CD8-positive, alpha-beta memory T cell (primary cell): ENCODE measurements at regions not wholly inside any gene's neighbourhood (a gene's known extent, or its start where the extent isn't known, plus 50 kb on each side); places are given as distances from the start of the nearest gene placed in this dataset.

Experiments
- CTCF ChIA-PET: fragments of 350-600 bp; sonication (Branson Sonifier 250); formaldehyde crosslinking; loops from one replicate; lab custom pipeline; 2021; ENCODE audit warnings: antibody characterized with exemption; lab: Charles Lee
- POLR2A ChIA-PET: fragments of 350-600 bp; sonication (Branson Sonifier 250); formaldehyde crosslinking; loops from one replicate; lab custom pipeline; 2021; ENCODE audit warnings: antibody characterized with exemption; lab: Charles Lee
- DNase-seq, 5 donors: peaks; one replicate each; pipeline versions ENCODE4 v3.0.0 to v3.0.0-alpha.2; 2020 to 2022; ENCODE audit warnings: mixed read lengths in 1 of 5
- H3K27ac ChIP-seq: one replicate; pipeline ENCODE4 v1.7.0; 2013; ENCODE audit warnings: low read depth, mild to moderate bottlenecking, low read length, moderate library complexity
- H3K27me3 ChIP-seq: 2 replicates; pipeline ENCODE4 v1.7.0; 2013; ENCODE audit warnings: low read length, mild to moderate bottlenecking; ENCODE audit not compliant: insufficient read depth, poor library complexity, severe bottlenecking
- H3K36me3 ChIP-seq: 2 replicates; pipeline ENCODE4 v1.7.0; 2013; ENCODE audit warnings: mild to moderate bottlenecking, low read length, moderate library complexity; ENCODE audit not compliant: insufficient read depth
- H3K4me1 ChIP-seq: 2 replicates; pipeline ENCODE4 v1.7.0; 2013; ENCODE audit warnings: mild to moderate bottlenecking, low read length, moderate library complexity; ENCODE audit not compliant: insufficient read depth
- H3K4me3 ChIP-seq: 2 replicates; pipeline ENCODE4 v1.7.0; 2013; ENCODE audit warnings: mild to moderate bottlenecking, low read length
- H3K9me3 ChIP-seq: 2 replicates; pipeline ENCODE4 v1.7.0; 2013; ENCODE audit warnings: mild to moderate bottlenecking, low read length
- H3K27ac Mint-ChIP-seq, 8 donors: one replicate each; pipeline ENCODE4 v1.8.0; 2020 to 2021; ENCODE audit warnings: mixed read lengths in 8 of 8, mild to moderate bottlenecking in 6 of 8, inconsistent platforms in 3 of 8, moderate library complexity in 3 of 8
- H3K27me3 Mint-ChIP-seq, 2 donors: one replicate each; pipeline ENCODE4 v1.8.0; 2020 to 2021; ENCODE audit warnings: mixed read lengths in 2 of 2, mild to moderate bottlenecking in 1 of 2, moderate library complexity in 1 of 2
- H3K36me3 Mint-ChIP-seq, 3 donors: one replicate each; pipeline ENCODE4 v1.8.0; 2020 to 2021; ENCODE audit warnings: mixed read lengths in 3 of 3, inconsistent platforms in 1 of 3, mild to moderate bottlenecking in 1 of 3
- H3K4me1 Mint-ChIP-seq, 3 donors: one replicate each; pipeline ENCODE4 v1.8.0; 2020 to 2021; ENCODE audit warnings: mixed read lengths in 3 of 3, inconsistent platforms in 1 of 3, mild to moderate bottlenecking in 1 of 3
- H3K4me3 Mint-ChIP-seq, 7 donors: one replicate each; pipeline ENCODE4 v1.8.0; 2020 to 2021; ENCODE audit warnings: mixed read lengths in 7 of 7, mild to moderate bottlenecking in 6 of 7, moderate library complexity in 4 of 7, inconsistent platforms in 2 of 7
- H3K9me3 Mint-ChIP-seq, 5 donors: one replicate each; pipeline ENCODE4 v1.8.0; 2020 to 2022; ENCODE audit warnings: mixed read lengths in 5 of 5, mild to moderate bottlenecking in 3 of 5, moderate library complexity in 2 of 5, inconsistent platforms in 1 of 5

DNA sequence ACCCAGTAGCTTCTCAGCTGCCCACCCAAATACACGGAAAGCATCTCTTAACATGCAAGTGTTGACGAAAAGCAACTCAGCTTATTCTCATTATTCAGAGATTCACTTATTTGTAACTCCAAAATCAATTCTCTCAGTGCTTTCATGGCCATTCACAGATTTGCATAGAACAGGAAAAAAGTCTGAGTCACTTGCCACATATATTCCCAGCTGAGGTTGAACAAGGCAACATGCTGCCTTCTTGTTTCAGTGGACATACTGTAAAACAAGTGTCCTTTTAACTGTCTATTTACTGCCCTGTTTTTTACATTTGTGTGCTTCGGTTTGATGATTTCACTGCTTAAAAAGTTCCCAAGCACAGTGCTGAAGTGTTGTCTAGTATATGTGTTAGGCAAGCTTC is 273.0 kb downstream of the LTN1 start:
- Histone ChIP-seq H3K27me3 (no peaks in the 10 kb centered on the region), H3K27ac (no peak overlapping the region), H3K4me3 (no peak overlapping the region), H3K4me1 (no peaks in the 10 kb centered on the region), H3K9me3 (no peaks in the 10 kb centered on the region), H3K36me3 (no peaks in the 10 kb centered on the region)
- H3K27me3 Mint-ChIP-seq = no peaks in the 10 kb centered on the region
- H3K36me3 Mint-ChIP-seq = peaks cover 19 to 27% (median 25%) of the 10 kb centered on the region in 3 donors
- peak overlapping the region in 1 of 8 donors; percentile 80 for H3K27ac Mint-ChIP-seq
- H3K4me3 Mint-ChIP-seq = no peak overlapping the region
- no peak for DNase-seq
- H3K9me3 Mint-ChIP-seq = peaks cover 0 to 9% (median 0%) of the 10 kb centered on the region in 5 donors
- peaks cover 0 to 3% (median 0%) of the 10 kb centered on the region in 3 donors for H3K4me1 Mint-ChIP-seq
- ChIA-PET CTCF (no interaction called here), POLR2A (no interaction called here)

DNA sequence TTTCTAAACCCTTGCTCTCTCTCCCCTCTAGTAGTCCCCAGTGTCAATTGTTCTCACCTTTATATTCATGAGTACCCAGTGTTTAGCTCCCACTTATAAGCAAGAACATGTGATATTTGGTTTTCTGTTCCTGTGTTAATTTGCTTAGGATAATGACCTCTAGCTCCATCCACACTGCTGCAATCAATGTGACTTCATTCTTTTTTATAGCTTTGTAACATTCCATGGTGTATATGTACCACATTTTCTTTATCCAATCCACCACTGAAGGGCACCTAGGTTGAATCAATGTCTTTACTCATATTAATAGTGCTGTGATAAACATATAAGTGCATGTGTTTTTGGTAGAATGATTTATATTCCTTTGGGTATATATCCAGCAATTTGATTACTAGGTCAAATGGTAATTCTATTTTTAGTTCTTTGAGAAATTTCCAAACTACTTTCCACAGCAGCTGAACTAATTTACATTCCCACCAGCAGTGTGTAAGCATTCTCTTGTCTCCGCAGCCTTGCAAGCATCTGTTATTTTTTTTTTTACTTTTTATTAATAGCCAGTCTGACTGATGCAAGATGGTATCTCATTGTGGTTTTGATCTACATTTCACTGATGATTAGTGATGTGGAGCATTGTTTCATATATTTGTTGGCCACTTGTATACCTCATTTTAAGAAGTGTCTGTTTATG is 277.8 kb downstream of the LTN1 start:
- no peaks in the 10 kb centered on the region for H3K9me3 ChIP-seq
- no peak for DNase-seq
- Mint-ChIP-seq H3K4me1 (peaks cover 0 to 3% (median 0%) of the 10 kb centered on the region in 3 donors), H3K9me3 (peaks cover 0 to 7% (median 3%) of the 10 kb centered on the region in 5 donors), H3K27ac (no peak overlapping the region), H3K4me3 (no peak overlapping the region), H3K27me3 (no peaks in the 10 kb centered on the region), H3K36me3 (peaks cover 17 to 36% (median 27%) of the 10 kb centered on the region in 3 donors)
- H3K27ac ChIP-seq = no peak overlapping the region
- ChIA-PET POLR2A (interaction anchor here (0.6 kb wide), 1 partner anchor 223 kb away, joined by 11 read pairs; no protein-coding TSS in a partner anchor), CTCF (no interaction called here)
- H3K36me3 ChIP-seq = no peaks in the 10 kb centered on the region
- no peaks in the 10 kb centered on the region for H3K27me3 ChIP-seq
- H3K4me3 ChIP-seq = no peak overlapping the region
- no peaks in the 10 kb centered on the region for H3K4me1 ChIP-seq

DNA sequence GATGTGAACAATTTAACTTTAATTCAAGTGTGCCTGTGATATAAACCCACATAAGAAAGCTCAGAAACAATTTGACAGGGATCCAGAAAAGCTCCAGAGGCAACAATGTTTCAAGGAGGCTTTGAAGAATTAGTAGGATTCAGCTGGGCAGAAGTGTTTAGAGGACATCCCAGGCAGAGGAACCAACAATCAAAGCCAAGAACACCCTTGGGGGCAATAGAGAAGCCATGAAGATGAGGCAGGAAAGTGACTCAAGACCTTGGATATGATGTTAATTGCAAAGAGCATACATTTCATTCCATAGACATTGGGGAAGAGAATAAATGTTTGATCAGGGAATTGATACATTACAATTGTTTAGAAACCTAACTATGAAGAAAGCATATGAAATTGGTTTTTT is 280.3 kb downstream of the LTN1 start:
- Mint-ChIP-seq H3K36me3 (peaks cover 10 to 30% (median 17%) of the 10 kb centered on the region in 3 donors), H3K4me1 (peaks cover 0 to 3% (median 0%) of the 10 kb centered on the region in 3 donors), H3K4me3 (no peak overlapping the region), H3K27me3 (no peaks in the 10 kb centered on the region), H3K27ac (no peak overlapping the region), H3K9me3 (peaks cover 0 to 7% (median 0%) of the 10 kb centered on the region in 5 donors)
- Histone ChIP-seq H3K27ac (no peak overlapping the region), H3K36me3 (no peaks in the 10 kb centered on the region), H3K4me3 (no peak overlapping the region), H3K4me1 (no peaks in the 10 kb centered on the region), H3K9me3 (no peaks in the 10 kb centered on the region), H3K27me3 (no peaks in the 10 kb centered on the region)
- no peak for DNase-seq
- POLR2A ChIA-PET = no interaction called here
- CTCF ChIA-PET = no interaction called here

GRCh38 chr21:28705616-28706015 is 287.1 kb downstream of the LTN1 start:
- H3K9me3 ChIP-seq = no peaks in the 10 kb centered on the region
- H3K4me3 Mint-ChIP-seq = no peak overlapping the region
- no peaks in the 10 kb centered on the region for H3K27me3 ChIP-seq
- ChIA-PET CTCF (no interaction called here), POLR2A (no interaction called here)
- peaks cover 8 to 48% (median 14%) of the 10 kb centered on the region in 3 donors for H3K36me3 Mint-ChIP-seq
- H3K27ac Mint-ChIP-seq = no peak overlapping the region
- H3K9me3 Mint-ChIP-seq = peaks cover 8 to 26% (median 17%) of the 10 kb centered on the region in 5 donors
- H3K4me1 Mint-ChIP-seq = peaks cover 0 to 7% (median 0%) of the 10 kb centered on the region in 3 donors
- H3K27me3 Mint-ChIP-seq = no peaks in the 10 kb centered on the region
- no peak overlapping the region for H3K27ac ChIP-seq
- no peak overlapping the region for H3K4me3 ChIP-seq
- H3K36me3 ChIP-seq = no peaks in the 10 kb centered on the region
- no peaks in the 10 kb centered on the region for H3K4me1 ChIP-seq
- no peak for DNase-seq

GRCh38 chr21:28704746-28705145 is 287.9 kb downstream of the LTN1 start:
- Mint-ChIP-seq H3K27me3 (no peaks in the 10 kb centered on the region), H3K27ac (no peak overlapping the region), H3K4me1 (peaks cover 0 to 7% (median 2%) of the 10 kb centered on the region in 3 donors), H3K4me3 (no peak overlapping the region), H3K36me3 (peaks cover 9 to 44% (median 10%) of the 10 kb centered on the region in 3 donors), H3K9me3 (peaks cover 9 to 23% (median 17%) of the 10 kb centered on the region in 5 donors)
- ChIA-PET CTCF (no interaction called here), POLR2A (no interaction called here)
- H3K36me3 ChIP-seq = no peaks in the 10 kb centered on the region
- H3K27me3 ChIP-seq = no peaks in the 10 kb centered on the region
- H3K9me3 ChIP-seq = no peaks in the 10 kb centered on the region
- no peak overlapping the region for H3K4me3 ChIP-seq
- DNase-seq = no peak
- no peak overlapping the region for H3K27ac ChIP-seq
- no peaks in the 10 kb centered on the region for H3K4me1 ChIP-seq

DNA sequence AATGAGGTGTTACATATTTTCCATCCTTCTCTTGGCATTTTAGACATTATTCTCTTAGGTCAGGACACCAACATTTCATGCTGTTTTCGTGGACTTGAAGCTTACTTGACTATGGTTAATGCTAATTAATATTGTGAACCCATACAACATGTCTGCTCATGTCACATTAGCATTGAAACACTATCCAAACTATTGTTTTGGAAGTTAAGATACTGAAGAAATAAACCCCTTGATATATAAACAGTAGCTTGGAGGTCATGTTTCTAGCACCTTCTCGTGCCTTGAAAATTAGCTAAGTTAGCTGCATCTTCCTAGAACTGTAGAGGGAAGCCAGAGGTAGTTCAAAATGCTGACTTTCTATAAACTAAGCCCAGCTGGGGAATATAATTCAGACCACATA is 288.8 kb downstream of the LTN1 start:
- Mint-ChIP-seq H3K9me3 (peaks cover 9 to 20% (median 17%) of the 10 kb centered on the region in 5 donors), H3K4me1 (peaks cover 0 to 7% (median 2%) of the 10 kb centered on the region in 3 donors), H3K36me3 (peaks cover 7 to 38% (median 8%) of the 10 kb centered on the region in 3 donors), H3K27me3 (no peaks in the 10 kb centered on the region), H3K4me3 (no peak overlapping the region), H3K27ac (no peak overlapping the region)
- no peaks in the 10 kb centered on the region for H3K9me3 ChIP-seq
- POLR2A ChIA-PET = no interaction called here
- no peak overlapping the region for H3K27ac ChIP-seq
- H3K27me3 ChIP-seq = no peaks in the 10 kb centered on the region
- DNase-seq = no peak
- H3K36me3 ChIP-seq = no peaks in the 10 kb centered on the region
- CTCF ChIA-PET = interaction anchor here (1.7 kb wide), 1 partner anchor 41 kb away, joined by 4 read pairs; no protein-coding TSS in a partner anchor
- H3K4me1 ChIP-seq = no peaks in the 10 kb centered on the region
- H3K4me3 ChIP-seq = no peak overlapping the region

GRCh38 chr21:28699596-28700259 is 292.9 kb downstream of the LTN1 start:
- no peak overlapping the region for H3K4me3 ChIP-seq
- Mint-ChIP-seq H3K36me3 (peaks cover 6 to 53% (median 13%) of the 10 kb centered on the region in 3 donors), H3K27ac (peak overlapping the region in 1 of 8 donors; percentile 10), H3K4me3 (no peak overlapping the region), H3K27me3 (no peaks in the 10 kb centered on the region), H3K4me1 (peaks cover 2 to 7% (median 4%) of the 10 kb centered on the region in 3 donors), H3K9me3 (peaks cover 9 to 21% (median 17%) of the 10 kb centered on the region in 5 donors)
- H3K9me3 ChIP-seq = no peaks in the 10 kb centered on the region
- H3K36me3 ChIP-seq = no peaks in the 10 kb centered on the region
- no peak overlapping the region for H3K27ac ChIP-seq
- CTCF ChIA-PET = no interaction called here
- DNase-seq = no peak
- POLR2A ChIA-PET = no interaction called here
- no peaks in the 10 kb centered on the region for H3K4me1 ChIP-seq
- H3K27me3 ChIP-seq = no peaks in the 10 kb centered on the region

GRCh38 chr21:28699186-28699585 is 293.5 kb downstream of the LTN1 start:
- Mint-ChIP-seq H3K27ac (peak overlapping the region in 1 of 8 donors; percentile 22), H3K4me1 (peaks cover 2 to 7% (median 4%) of the 10 kb centered on the region in 3 donors), H3K9me3 (peaks cover 9 to 21% (median 17%) of the 10 kb centered on the region in 5 donors), H3K27me3 (no peaks in the 10 kb centered on the region), H3K36me3 (peaks cover 6 to 53% (median 12%) of the 10 kb centered on the region in 3 donors), H3K4me3 (no peak overlapping the region)
- Histone ChIP-seq H3K27me3 (no peaks in the 10 kb centered on the region), H3K9me3 (no peaks in the 10 kb centered on the region), H3K4me1 (no peaks in the 10 kb centered on the region), H3K27ac (no peak overlapping the region), H3K4me3 (no peak overlapping the region), H3K36me3 (no peaks in the 10 kb centered on the region)
- no peak for DNase-seq
- ChIA-PET POLR2A (no interaction called here), CTCF (no interaction called here)
